HepG2 (cell line): ENCODE measurements at regions not wholly inside any gene's neighbourhood (a gene's known extent, or its start where the extent isn't known, plus 50 kb on each side); places are given as distances from the start of the nearest gene placed in this dataset.
A peak's percentile ranks its signal among the peaks of the same experiment; 100 is the strongest.

ENCODE experiments used
- ATAC-seq: fragments of 200-7000 bp; cut with Tn5 transposase; 3 replicates; pipeline ENCODE4 v1.9.1; 2020; ENCODE audit warnings: mild to moderate bottlenecking, moderate library complexity
- BruUV-seq: library from RNA; stranded (reverse); fragments of 400-500 nt; replicated peaks from 2 replicates; lab custom pipeline; 2021; lab: Mats Ljungman, UMichigan
- CTCF ChIA-PET: fragments of 300-600 bp; formaldehyde crosslinking; extraction: SDS; loops from one replicate; lab custom pipeline; 2021; ENCODE audit warnings: low total read pairs, inconsistent platforms, low intra/inter-chr PET ratio; lab: Yijun Ruan, JAX
- POLR2A ChIA-PET: fragments of 350-600 bp; sonication (Branson Sonifier 250); formaldehyde crosslinking; loops from one replicate; lab custom pipeline; 2020; ENCODE audit warnings: antibody characterized with exemption, inconsistent platforms; lab: Yijun Ruan, JAX
- DNase-seq: peaks from one replicate; pipeline ENCODE4 v3.0.0-alpha.2; 2015; ENCODE audit warnings: low spot score
- FAIRE-seq: peaks from 3 replicates; lab custom pipeline; 2011; peaks lifted over from hg19 to GRCh38; lab: Jason Lieb, UNC
- H2AFZ ChIP-seq: one replicate; pipeline ENCODE4 v1.6.1; 2011; ENCODE audit warnings: low read length, inconsistent platforms
- H3K27ac ChIP-seq: fragments of 300-600 bp; 3 replicates; pipeline ENCODE4 v1.8.0; 2011; ENCODE audit warnings: mixed run types, mild to moderate bottlenecking, mixed read lengths, low read length, inconsistent platforms; ENCODE audit not compliant: insufficient read depth; ENCODE audit errors: extremely low read length
- H3K27me3 ChIP-seq, 2 experiments: fragments of 200-600 bp in 1 of 2; 2 replicates in 1 of 2; 3 replicates in 1 of 2; pipeline versions ENCODE4 v1.6.0 to v1.8.0; 2011; ENCODE audit warnings: low read length in 2 of 2, mild to moderate bottlenecking in 2 of 2, moderate library complexity in 2 of 2, inconsistent platforms in 1 of 2; ENCODE audit not compliant: insufficient read depth in 2 of 2, control insufficient read depth in 1 of 2
- H3K36me3 ChIP-seq, 2 experiments: fragments of 200-600 bp in 1 of 2; replicated peaks in 1 of 2; 2 replicates in 1 of 2; 3 replicates in 1 of 2; pipeline versions ENCODE4 v1.5.1 to v1.8.0; 2011; ENCODE audit warnings: low read length in 2 of 2, inconsistent platforms in 1 of 2; ENCODE audit not compliant: insufficient read depth in 2 of 2, control insufficient read depth in 1 of 2
- H3K4me1 ChIP-seq: 2 replicates; pipeline ENCODE4 v1.5.1; 2012; ENCODE audit warnings: low read length, inconsistent platforms; ENCODE audit not compliant: insufficient read depth
- H3K4me2 ChIP-seq: 2 replicates; pipeline ENCODE4 v1.6.0; 2011; ENCODE audit warnings: low read depth, low read length, inconsistent platforms
- H3K4me3 ChIP-seq, 3 experiments: fragments of 200-600 bp in 1 of 3; sonication (generic), shearing (Covaris generic) in 1 of 3; replicated peaks in 1 of 3; 2 replicates each; pipeline ENCODE4 v1.5.1; 2011 to 2016; ENCODE audit warnings: low read length in 3 of 3, inconsistent platforms in 2 of 3, low read depth in 2 of 3, mild to moderate bottlenecking in 2 of 3, control low read depth in 1 of 3, mixed read lengths in 1 of 3; ENCODE audit not compliant: insufficient read depth in 1 of 3
- H3K79me2 ChIP-seq: one replicate; pipeline ENCODE4 v1.6.1; 2011; ENCODE audit warnings: low read length, inconsistent platforms; ENCODE audit not compliant: insufficient read depth
- H3K9ac ChIP-seq: 2 replicates; pipeline ENCODE4 v1.6.0; 2011; ENCODE audit warnings: mild to moderate bottlenecking, low read depth, low read length, inconsistent platforms; ENCODE audit not compliant: insufficient read depth
- H3K9me3 ChIP-seq: 2 replicates; pipeline ENCODE4 v1.5.1; 2012; ENCODE audit warnings: mild to moderate bottlenecking, low read length
- H4K20me1 ChIP-seq: 2 replicates; pipeline ENCODE4 v1.6.0; 2011; ENCODE audit warnings: inconsistent platforms, mild to moderate bottlenecking, low read length, moderate library complexity; ENCODE audit not compliant: insufficient read depth
- ATF7 ChIP-seq, 2 experiments: fragments of 450-650 bp in 1 of 2; sonication (generic) in 1 of 2; formaldehyde crosslinking in 1 of 2; IDR thresholded peaks; 2 replicates each; pipeline versions ENCODE4 v1.4.0 to v1.6.1; 2016 to 2020; ENCODE audit warnings: antibody characterized with exemption in 1 of 2, mild to moderate bottlenecking in 1 of 2, missing genetic modification reagents in 1 of 2
- BCL3 ChIP-seq: sonication (generic); formaldehyde crosslinking; IDR thresholded peaks from 2 replicates; pipeline ENCODE4 v1.5.1; 2020; ENCODE audit warnings: mild to moderate bottlenecking, missing genetic modification reagents, moderate library complexity
- EEA1 ChIP-seq: sonication (generic); formaldehyde crosslinking; IDR thresholded peaks from 2 replicates; pipeline ENCODE4 v1.5.1; 2020; ENCODE audit warnings: mild to moderate bottlenecking, missing genetic modification reagents, borderline replicate concordance
- HES4 ChIP-seq: sonication (generic); formaldehyde crosslinking; IDR thresholded peaks from 2 replicates; pipeline ENCODE4 v1.9.0; 2021; ENCODE audit warnings: mild to moderate bottlenecking, missing genetic modification reagents, borderline replicate concordance
- KAT8 ChIP-seq: IDR thresholded peaks from 2 replicates; pipeline ENCODE4 v1.6.1; 2016; ENCODE audit warnings: missing genetic modification reagents, missing compliant biosample characterization
- ZBTB10 ChIP-seq: sonication (generic); formaldehyde crosslinking; IDR thresholded peaks from 2 replicates; pipeline ENCODE4 v1.4.0; 2020; ENCODE audit warnings: missing genetic modification reagents, borderline replicate concordance
- ZKSCAN1 ChIP-seq: fragments of 150-350 bp; IDR thresholded peaks from 2 replicates; pipeline ENCODE4 v1.6.1; 2014; ENCODE audit warnings: low read length
- ZNF704 ChIP-seq: sonication (generic); formaldehyde crosslinking; IDR thresholded peaks from 2 replicates; pipeline ENCODE4 v1.8.1; 2023; ENCODE audit warnings: mild to moderate bottlenecking, inconsistent platforms, moderate library complexity, missing genetic modification reagents, borderline replicate concordance
- WGBS: methylation state at CpG from one replicate; pipeline ENCODE4 v1.1.6; 2017; ENCODE audit warnings: low lambda C conversion rate; 5-methylcytosine and 5-hydroxymethylcytosine counted together
- in situ Hi-C: cut with HindIII; loops from 2 replicates; pipeline ENCODE4 v1.10.0; 2017; ENCODE audit warnings: low pct_unique_long_range_greater_than_20kb; ENCODE audit not compliant: extremely low pct_ligation_motif_present
- intact Hi-C: fragments of 100-400 bp; cut with micrococcal nuclease; formaldehyde crosslinking; loops from one replicate; pipeline ENCODE4 v1.10.0; 2022; ENCODE audit not compliant: unreplicated experiment

DNA sequence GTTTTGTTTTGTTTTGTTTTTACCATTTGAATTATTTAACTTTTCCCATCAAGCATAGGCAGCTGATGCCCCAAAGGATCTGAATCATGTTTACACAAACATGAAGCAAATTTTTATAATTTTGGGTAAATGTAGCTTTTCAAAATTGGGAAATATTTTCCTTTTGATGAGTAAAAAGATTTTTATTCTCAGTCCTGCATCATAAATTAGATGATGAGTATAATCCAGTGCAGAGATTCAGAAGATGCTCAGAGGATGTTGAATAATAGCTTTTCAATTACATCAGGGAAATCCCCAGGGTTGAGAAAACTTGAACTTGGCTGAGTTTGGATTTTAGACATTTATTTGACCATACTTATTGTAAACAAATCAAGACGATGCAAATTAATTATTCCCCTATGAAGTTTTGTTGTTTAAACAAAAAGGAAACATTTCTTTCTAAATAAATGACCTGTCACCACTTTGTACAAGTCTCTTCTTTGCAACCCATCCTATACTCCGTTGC, 121.7 kb downstream of the FAM204A start (continued):
- TF ChIP-seq ZNF704 (CRISPR knock-in tag) = no peak
- TF ChIP-seq EEA1 (CRISPR knock-in tag) = no peak
- TF ChIP-seq HES4 (CRISPR knock-in tag) = no peak
- TF ChIP-seq ZBTB10 (CRISPR knock-in tag) = no peak
- no peak for TF ChIP-seq KAT8 (CRISPR knock-in tag)
- no peak for TF ChIP-seq ZKSCAN1

DNA sequence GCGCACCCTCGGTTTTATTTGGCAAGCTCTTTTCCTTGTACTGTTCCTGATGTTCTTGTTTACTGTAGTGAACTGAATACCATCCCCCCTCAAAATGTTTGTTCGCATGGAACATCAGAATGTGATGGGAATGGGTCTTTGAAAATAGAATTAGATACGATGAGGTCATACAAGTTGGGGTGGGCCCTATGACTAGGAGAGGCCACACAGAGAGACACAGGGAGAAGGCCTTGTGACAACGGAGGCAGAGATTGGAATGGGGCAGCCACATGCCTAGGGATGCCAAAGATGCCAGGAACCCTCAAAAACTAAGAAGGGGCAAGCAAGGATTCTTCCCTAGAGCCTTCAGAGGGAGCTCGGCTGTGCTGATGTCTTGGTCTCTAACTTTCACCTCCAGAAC, 123.6 kb downstream of the FAM204A start:
- DNase-seq (no peak), ATAC-seq (no peak), FAIRE-seq (no peak)
- POLR2A ChIA-PET = no interaction called here
- no peak overlapping the region for H3K27ac ChIP-seq
- no peak overlapping the region for H3K4me2 ChIP-seq
- no peaks in the 10 kb centered on the region for H3K79me2 ChIP-seq
- intact Hi-C loops (no loop called here), in situ Hi-C loops (no loop called here)
- H2AFZ ChIP-seq = no peak overlapping the region
- no peaks in the 10 kb centered on the region for H4K20me1 ChIP-seq
- H3K4me1 ChIP-seq = no peaks in the 10 kb centered on the region
- no peak overlapping the region for H3K4me3 ChIP-seq
- TF ChIP-seq BCL3 (CRISPR knock-in tag) (no peak), ATF7 (IDR thresholded peaks at IDR 0.05) (peak; percentile 62), ATF7 (CRISPR knock-in tag; IDR thresholded peaks at IDR 0.05) (no peak)
- H3K36me3 ChIP-seq = no peaks in the 10 kb centered on the region
- CTCF ChIA-PET = no interaction called here
- H3K9ac ChIP-seq = no peak overlapping the region
- 28% methylated on average over 6 of the region's 6 CpGs for WGBS
- no TSS peak for BruUV-seq
- peaks cover 2 to 11% of the 10 kb centered on the region in 2 experiments; a peak in 3 of 5 replicates for H3K27me3 ChIP-seq
- no peaks in the 10 kb centered on the region for H3K9me3 ChIP-seq
